ENCODE measurements at regions not wholly inside any gene's neighbourhood (a gene's known extent, or its start where the extent isn't known, plus 50 kb on each side); places are given as distances from the start of the nearest gene placed in this dataset.

DNA sequence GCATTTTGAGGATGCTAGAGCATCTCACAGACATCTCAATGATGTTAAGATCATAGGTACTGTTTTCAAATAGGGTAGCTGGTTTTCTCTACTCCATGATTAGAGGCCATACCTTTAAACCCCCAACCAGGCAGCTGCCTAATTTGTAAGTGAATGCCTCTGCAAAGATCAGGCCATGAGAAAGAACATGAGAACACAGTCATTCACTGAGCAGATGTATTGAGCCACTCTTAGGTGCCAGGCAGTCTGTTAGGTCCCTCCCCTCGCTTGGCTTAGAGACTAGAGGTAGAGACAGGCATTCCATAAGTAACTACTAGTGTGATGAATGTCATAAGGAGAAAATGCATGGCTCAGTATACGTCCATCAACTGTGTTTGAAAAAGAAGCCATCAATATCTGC, 410.0 kb downstream of the FGF9 start:
- TF ChIP-seq, protein P1, sequence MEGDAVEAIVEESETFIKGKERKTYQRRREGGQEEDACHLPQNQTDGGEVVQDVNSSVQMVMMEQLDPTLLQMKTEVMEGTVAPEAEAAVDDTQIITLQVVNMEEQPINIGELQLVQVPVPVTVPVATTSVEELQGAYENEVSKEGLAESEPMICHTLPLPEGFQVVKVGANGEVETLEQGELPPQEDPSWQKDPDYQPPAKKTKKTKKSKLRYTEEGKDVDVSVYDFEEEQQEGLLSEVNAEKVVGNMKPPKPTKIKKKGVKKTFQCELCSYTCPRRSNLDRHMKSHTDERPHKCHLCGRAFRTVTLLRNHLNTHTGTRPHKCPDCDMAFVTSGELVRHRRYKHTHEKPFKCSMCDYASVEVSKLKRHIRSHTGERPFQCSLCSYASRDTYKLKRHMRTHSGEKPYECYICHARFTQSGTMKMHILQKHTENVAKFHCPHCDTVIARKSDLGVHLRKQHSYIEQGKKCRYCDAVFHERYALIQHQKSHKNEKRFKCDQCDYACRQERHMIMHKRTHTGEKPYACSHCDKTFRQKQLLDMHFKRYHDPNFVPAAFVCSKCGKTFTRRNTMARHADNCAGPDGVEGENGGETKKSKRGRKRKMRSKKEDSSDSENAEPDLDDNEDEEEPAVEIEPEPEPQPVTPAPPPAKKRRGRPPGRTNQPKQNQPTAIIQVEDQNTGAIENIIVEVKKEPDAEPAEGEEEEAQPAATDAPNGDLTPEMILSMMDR (IDR thresholded peaks at IDR 0.05 in 4 of 5, conservative IDR thresholded peaks at IDR 0.05 in 1 of 5): no peak
- TF ChIP-seq POLR2A (IDR thresholded peaks at IDR 0.05): no peak

Measured in gastrocnemius medialis (tissue), 4 donors.